ENCODE measurements at regions not wholly inside any gene's neighbourhood (a gene's known extent, or its start where the extent isn't known, plus 50 kb on each side); places are given as distances from the start of the nearest gene placed in this dataset.

- CTCF ChIA-PET (ENCODE audit: partially characterized antibody), result interaction anchor here (0.6 to 1.9 kb wide), 9 partner anchors 9 to 419 kb away, joined by 3 to 7 read pairs (median 4); no protein-coding TSS in a partner anchor
Observed at GRCh38 chr3:193896419-193896818, 239.5 kb upstream of the HES1 start.

More at GRCh38 chr3:193896419-193896818, 239.5 kb upstream of the HES1 start:
- Histone ChIP-seq H3K36me3 (ENCODE audit: control insufficient read depth in 2 of 4, insufficient read depth in 4 of 4, low read length in 3 of 4) (no peaks in the 10 kb centered on the region), H2BK20ac (ENCODE audit: low read length) (no peak overlapping the region), H4K8ac (ENCODE audit: extremely low read depth, insufficient read depth, low read length) (no peak overlapping the region), H3K23me2 (ENCODE audit: low read depth, low read length) (no peaks in the 10 kb centered on the region), H3K23ac (ENCODE audit: insufficient read length) (no peak overlapping the region), H3K4me3 (ENCODE audit: extremely low read depth in 1 of 4, insufficient read depth in 2 of 4, low read depth in 3 of 4, low read length in 4 of 4) (no peak overlapping the region), H2BK5ac (ENCODE audit: low read depth, low read length) (peak overlapping the region; percentile 2; the same call in 1 of the 2 replicates), H3K9ac (replicated peaks in 1 of 4; ENCODE audit: extremely low read depth in 1 of 4, low read depth in 3 of 4, low read length in 3 of 4) (no peak overlapping the region), H3K27ac (ENCODE audit: low read depth, low read length) (no peak overlapping the region), H4K5ac (ENCODE audit: insufficient read length, low read depth, low read length) (no peak overlapping the region), H2AK5ac (ENCODE audit: low read depth, low read length) (no peak overlapping the region), H3K79me2 (ENCODE audit: control insufficient read depth in 1 of 2, insufficient read depth in 2 of 2, low read length in 2 of 2) (no peaks in the 10 kb centered on the region), H2BK15ac (ENCODE audit: low read length) (no peak overlapping the region), H3K27me3 (replicated peaks in 1 of 4; ENCODE audit: control insufficient read depth in 3 of 4, extremely low read depth in 1 of 4, insufficient read depth in 3 of 4, low read length in 3 of 4) (no peaks in the 10 kb centered on the region), H3K4ac (replicated peaks; ENCODE audit: insufficient read length, low read depth, low read length) (no peak overlapping the region), H2BK120ac (replicated peaks; ENCODE audit: low read depth, low read length) (no peak overlapping the region), H3K79me1 (ENCODE audit: low read depth, low read length) (no peaks in the 10 kb centered on the region), H3K14ac (ENCODE audit: insufficient read length) (no peak overlapping the region), H4K91ac (replicated peaks; ENCODE audit: insufficient read length, low read length) (no peak overlapping the region), H3K4me2 (ENCODE audit: insufficient read depth in 1 of 2, low read depth in 2 of 2, low read length in 2 of 2) (no peak overlapping the region), H2BK12ac (ENCODE audit: low read depth, low read length) (no peak overlapping the region), H3K18ac (ENCODE audit: extremely low read depth, low read length) (no peak overlapping the region), H3K9me3 (ENCODE audit: insufficient read depth in 2 of 2, low read depth in 1 of 2, low read length in 1 of 2) (peaks cover 0 to 5% of the 10 kb centered on the region in 2 experiments; a peak in 1 of 4 replicates), H2AFZ (ENCODE audit: low read length) (no peak overlapping the region), H3K4me1 (replicated peaks in 1 of 4; ENCODE audit: control insufficient read depth in 3 of 4, insufficient read depth in 4 of 4, low read length in 3 of 4) (peaks cover 0 to 6% (median 3%) of the 10 kb centered on the region in 4 experiments; a peak in 3 of 7 replicates), H3K56ac (replicated peaks; ENCODE audit: insufficient read length, low read depth, low read length) (no peak overlapping the region), H4K20me1 (replicated peaks in 1 of 2; ENCODE audit: control insufficient read depth in 1 of 2, insufficient read depth in 2 of 2, low read length in 2 of 2) (no peaks in the 10 kb centered on the region)
- DNase-seq (ENCODE audit: low read depth in 1 of 2, low spot score in 2 of 2), result no peak
- POLR2A ChIA-PET (ENCODE audit: partially characterized antibody), result no interaction called here
- no peak for FAIRE-seq
- TF ChIP-seq NANOG (IDR thresholded peaks at IDR 0.05; ENCODE audit: insufficient read depth, low read depth, low read length, poor library complexity, severe bottlenecking), result no peak
- TF ChIP-seq KDM5A (IDR thresholded peaks at IDR 0.05; ENCODE audit: low read length), result no peak
- TF ChIP-seq CREB1 (IDR thresholded peaks at IDR 0.05), result no peak
- no peak for TF ChIP-seq POLR2A (IDR thresholded peaks at IDR 0.05; ENCODE audit: control extremely low read depth in 1 of 2, low read depth in 2 of 2, low read length in 2 of 2)
- no peak for TF ChIP-seq JUN (IDR thresholded peaks at IDR 0.05; ENCODE audit: low read depth, low read length)
- 82% methylated on average over 7 of the region's 7 CpGs; no CpG with 5 or more reads in 1 of the 2 experiments for WGBS, 2 experiments (ENCODE audit: extremely low coverage in 1 of 2, insufficient coverage in 1 of 2, insufficient read length in 1 of 2, insufficient replicate concordance in 2 of 2, low coverage in 1 of 2, low lambda C conversion rate in 2 of 2, missing lambda C conversion rate in 1 of 2)

Measured in H1 (cell line).